Activated naive CD8-positive, alpha-beta T cell (primary cell): ENCODE measurements at regions not wholly inside any gene's neighbourhood (a gene's known extent, or its start where the extent isn't known, plus 50 kb on each side); places are given as distances from the start of the nearest gene placed in this dataset.

Experiments
- H3K27ac Mint-ChIP-seq: one replicate; pipeline ENCODE4 v1.8.0; 2021; ENCODE audit warnings: mixed read lengths
- H3K27me3 Mint-ChIP-seq: one replicate; pipeline ENCODE4 v1.8.0; 2021; ENCODE audit warnings: mixed read lengths
- H3K36me3 Mint-ChIP-seq: one replicate; pipeline ENCODE4 v1.8.0; 2021; ENCODE audit warnings: mixed read lengths
- H3K4me1 Mint-ChIP-seq: one replicate; pipeline ENCODE4 v1.8.0; 2021; ENCODE audit warnings: low read depth, mixed read lengths
- H3K4me3 Mint-ChIP-seq: one replicate; pipeline ENCODE4 v1.8.0; 2021; ENCODE audit warnings: mild to moderate bottlenecking, mixed read lengths
- H3K9me3 Mint-ChIP-seq: one replicate; pipeline ENCODE4 v1.8.0; 2021; ENCODE audit warnings: low read depth, mixed read lengths

DNA sequence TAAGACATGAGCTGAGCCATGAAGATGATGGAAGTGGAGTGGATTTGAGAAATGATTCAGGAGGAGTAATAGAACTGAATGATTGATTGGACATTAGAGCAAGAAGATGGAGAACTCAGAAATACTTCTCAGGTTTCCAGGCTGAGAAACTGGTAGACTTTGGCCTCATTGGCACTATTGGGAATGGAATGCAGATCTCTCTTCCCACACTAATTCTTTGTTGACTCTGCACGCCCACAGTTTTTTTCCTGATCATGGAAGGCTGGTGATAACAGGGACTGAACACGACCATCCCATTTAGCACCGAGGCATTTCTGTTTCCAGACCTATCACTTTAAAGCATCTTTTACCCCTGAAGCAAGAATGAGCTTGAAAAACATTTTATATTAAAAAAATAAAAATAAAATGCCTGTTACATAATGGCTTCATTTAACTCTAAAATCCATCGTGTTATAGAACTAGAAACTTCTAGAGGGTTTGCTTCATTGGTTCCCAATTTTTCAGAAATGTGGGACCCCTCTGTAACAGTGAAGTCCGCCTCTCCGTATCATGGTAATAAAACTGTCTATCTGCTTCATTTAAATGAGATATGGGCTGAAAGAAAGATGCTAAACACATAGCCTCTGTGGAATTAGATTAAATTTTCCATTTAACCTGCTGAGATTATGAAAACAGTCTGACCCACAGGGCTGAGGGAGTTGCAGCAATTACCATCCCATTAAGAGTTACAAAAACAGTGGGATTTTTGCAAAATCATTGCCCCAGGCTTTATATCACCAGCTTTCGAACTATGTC is 562.0 kb upstream of the CFAP20DC start:
- Mint-ChIP-seq H3K9me3 (peaks cover 7% of the 10 kb centered on the region), H3K27ac (no peak overlapping the region), H3K4me3 (no peak overlapping the region), H3K27me3 (no peaks in the 10 kb centered on the region), H3K4me1 (no peaks in the 10 kb centered on the region), H3K36me3 (no peaks in the 10 kb centered on the region)

DNA sequence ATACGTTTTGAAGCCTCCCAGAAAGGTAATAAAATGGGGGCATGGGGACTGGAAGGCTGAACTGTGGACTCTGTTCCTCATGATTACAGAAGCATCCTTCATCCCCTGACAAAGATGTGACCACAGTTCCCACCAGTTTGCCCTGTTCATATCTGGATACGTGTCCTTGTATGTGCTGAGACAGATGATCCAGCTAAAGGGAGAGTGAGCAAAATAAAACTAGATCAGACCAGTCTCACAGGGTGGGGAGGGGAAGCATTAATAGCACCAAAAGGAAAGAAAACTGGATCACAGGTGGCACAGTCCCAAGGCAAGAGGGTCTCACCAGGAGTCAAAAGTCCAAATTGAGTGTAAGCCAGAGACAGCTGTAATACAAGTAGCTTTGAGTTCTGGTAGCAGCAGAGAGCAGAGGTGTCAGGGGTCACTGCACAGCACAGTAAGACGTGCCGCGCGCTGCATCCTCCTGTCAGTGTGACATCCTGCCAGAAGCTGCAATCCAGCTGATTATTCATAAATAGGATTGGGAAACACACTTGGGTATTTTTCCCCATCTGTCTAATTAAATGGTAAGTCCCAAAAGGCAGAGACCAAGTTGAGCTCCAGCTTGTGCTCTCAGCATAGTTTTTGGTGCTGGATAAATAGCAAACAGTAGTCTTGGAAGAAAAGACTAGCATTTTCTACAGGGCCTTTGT is 560.0 kb upstream of the CFAP20DC start:
- no peak overlapping the region for H3K27ac Mint-ChIP-seq
- H3K4me3 Mint-ChIP-seq = no peak overlapping the region
- no peaks in the 10 kb centered on the region for H3K36me3 Mint-ChIP-seq
- H3K27me3 Mint-ChIP-seq = no peaks in the 10 kb centered on the region
- peaks cover 7% of the 10 kb centered on the region for H3K9me3 Mint-ChIP-seq
- no peaks in the 10 kb centered on the region for H3K4me1 Mint-ChIP-seq

DNA sequence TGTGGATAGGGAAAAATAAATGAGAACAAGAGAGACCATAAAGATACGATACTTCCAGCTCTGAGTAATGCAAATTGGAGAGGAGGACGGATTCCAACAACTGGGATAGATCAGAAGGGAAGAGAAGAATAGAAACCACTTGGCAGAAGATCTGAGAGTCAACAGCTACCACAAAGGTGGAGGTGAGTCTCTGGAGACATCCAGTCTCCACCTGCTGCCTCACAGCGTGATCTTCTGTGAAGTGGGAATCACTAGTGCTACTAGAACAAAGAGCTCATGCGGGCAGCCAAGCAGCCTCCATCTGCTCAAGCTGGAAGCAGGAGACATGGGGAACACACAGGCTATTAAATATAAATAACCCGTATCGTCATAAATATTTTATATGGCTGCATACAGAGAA is 558.5 kb upstream of the CFAP20DC start:
- Mint-ChIP-seq H3K27ac (no peak overlapping the region), H3K9me3 (peaks cover 7% of the 10 kb centered on the region), H3K36me3 (no peaks in the 10 kb centered on the region), H3K27me3 (no peaks in the 10 kb centered on the region), H3K4me3 (no peak overlapping the region), H3K4me1 (no peaks in the 10 kb centered on the region)

DNA sequence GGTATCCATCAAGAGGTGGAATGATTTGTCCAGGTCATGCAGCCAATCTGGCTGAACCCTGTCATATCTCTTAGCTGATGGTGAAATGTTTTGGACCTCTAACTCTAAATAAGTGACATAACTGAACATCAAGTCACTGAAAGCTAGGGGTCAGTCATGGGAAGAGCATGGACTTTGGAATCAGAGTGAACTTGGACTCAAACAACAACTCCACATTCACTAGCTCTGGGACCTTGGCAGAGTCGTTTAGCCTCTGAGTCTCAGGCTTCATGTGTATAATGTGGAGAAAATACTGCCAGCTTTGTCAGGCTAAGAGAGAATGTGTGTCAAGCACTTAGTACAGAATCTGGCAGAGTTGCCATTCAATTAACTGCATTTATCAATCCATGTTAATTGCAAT is 557.8 kb upstream of the CFAP20DC start:
- no peaks in the 10 kb centered on the region for H3K9me3 Mint-ChIP-seq
- H3K27me3 Mint-ChIP-seq = no peaks in the 10 kb centered on the region
- no peak overlapping the region for H3K4me3 Mint-ChIP-seq
- H3K36me3 Mint-ChIP-seq = no peaks in the 10 kb centered on the region
- no peak overlapping the region for H3K27ac Mint-ChIP-seq
- no peaks in the 10 kb centered on the region for H3K4me1 Mint-ChIP-seq

DNA sequence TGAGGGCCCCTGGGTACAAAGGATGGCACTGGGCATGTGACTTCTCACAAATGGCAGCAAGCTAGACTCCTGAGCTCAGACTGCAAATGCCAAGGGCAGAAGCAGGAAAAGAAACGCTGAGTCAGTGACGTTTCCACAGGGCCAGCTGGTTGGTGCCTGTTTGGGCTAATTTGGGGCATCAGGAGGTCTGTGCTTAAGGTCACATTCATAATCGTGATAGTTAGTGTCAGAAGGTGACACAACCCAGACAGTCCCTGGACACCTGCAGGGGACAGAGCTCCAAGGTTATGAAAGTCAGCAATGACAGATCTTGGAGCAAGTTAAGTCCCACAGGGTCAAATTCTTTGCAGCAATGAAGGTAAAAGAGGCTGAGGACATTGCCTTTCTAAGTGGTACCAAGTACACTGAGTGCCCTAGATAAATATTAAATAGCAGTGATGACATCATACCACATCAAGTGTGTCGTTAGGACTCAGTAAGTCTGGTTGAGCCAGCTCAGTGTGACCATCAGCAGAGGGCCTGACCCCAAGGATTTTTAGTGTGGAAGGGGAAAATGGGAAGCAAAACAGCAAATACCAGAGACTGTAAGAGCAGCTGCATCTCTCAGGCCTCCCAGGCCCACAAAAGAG is 556.9 kb upstream of the CFAP20DC start:
- Mint-ChIP-seq H3K4me3 (no peak overlapping the region), H3K36me3 (no peaks in the 10 kb centered on the region), H3K27ac (no peak overlapping the region), H3K27me3 (peaks cover 1% of the 10 kb centered on the region), H3K4me1 (no peaks in the 10 kb centered on the region), H3K9me3 (no peaks in the 10 kb centered on the region)

DNA sequence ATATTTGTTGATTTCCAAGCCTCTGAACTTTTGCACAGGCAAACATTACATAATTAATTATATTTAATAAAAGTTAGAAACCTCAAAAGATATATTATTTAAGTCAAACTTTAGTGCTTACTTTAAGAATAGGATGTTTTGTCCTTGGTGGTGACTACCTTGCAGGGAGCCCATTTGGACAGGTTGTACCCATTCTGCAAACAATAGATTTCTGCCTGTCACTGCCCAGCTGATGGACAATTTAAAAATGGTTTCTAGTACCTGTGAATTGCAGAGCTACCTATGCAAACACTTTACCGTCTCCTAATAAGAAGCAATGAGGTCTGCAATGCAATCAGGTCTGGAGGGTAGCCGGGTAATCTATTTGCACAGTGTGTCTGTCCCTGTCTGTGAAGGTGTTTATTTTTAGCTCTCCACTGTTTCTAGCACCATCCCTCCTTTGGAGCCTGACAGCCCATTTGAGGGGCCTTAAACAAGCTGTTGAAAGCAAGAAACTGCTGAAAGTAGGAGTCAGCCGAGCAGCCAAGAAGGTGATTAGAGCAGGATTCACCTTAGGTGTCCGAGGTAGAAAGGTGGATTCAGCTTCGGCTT is 556.2 kb upstream of the CFAP20DC start:
- Mint-ChIP-seq H3K36me3 (no peaks in the 10 kb centered on the region), H3K4me3 (no peak overlapping the region), H3K4me1 (no peaks in the 10 kb centered on the region), H3K27ac (no peak overlapping the region), H3K9me3 (no peaks in the 10 kb centered on the region), H3K27me3 (peaks cover 2% of the 10 kb centered on the region)

DNA sequence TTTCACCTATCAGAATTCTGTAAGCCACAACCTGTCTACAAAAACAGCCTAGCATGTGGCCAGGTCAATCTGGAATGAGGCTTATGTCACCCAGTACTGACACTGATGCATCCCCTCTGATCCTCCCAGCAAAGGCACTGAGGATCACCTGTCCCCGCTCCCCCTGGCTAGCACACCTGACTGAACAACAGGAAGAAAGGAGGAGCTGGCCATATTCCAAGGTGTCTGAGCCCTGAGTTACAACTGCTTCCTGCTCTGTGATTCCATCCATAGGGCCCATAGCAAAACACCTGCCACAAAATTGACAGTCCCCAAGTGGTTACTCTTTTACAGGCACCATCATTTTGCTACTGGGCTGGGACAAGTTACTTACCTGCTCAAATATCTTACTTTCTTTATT is 555.5 kb upstream of the CFAP20DC start:
- Mint-ChIP-seq H3K27me3 (peaks cover 2% of the 10 kb centered on the region), H3K36me3 (no peaks in the 10 kb centered on the region), H3K4me1 (no peaks in the 10 kb centered on the region), H3K9me3 (no peaks in the 10 kb centered on the region), H3K27ac (no peak overlapping the region), H3K4me3 (no peak overlapping the region)

DNA sequence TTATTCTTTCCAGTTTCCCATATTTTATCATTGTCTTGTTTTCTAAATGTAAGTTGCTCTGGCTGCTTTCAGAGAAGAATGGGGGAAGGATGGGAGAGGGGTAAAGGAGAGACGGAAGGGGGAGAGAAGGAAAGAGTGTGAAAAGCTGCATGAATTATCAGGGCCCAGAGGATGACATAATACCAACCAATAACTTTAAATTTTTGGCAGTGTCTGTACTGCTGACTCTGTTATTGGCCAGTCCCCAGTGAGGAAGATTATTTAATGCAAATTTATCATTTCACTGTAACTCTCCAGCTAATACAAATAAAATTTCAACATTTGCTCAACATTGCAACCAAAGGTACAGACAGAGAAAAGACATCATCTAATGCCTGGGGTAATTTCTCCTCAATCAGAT is 551.7 kb upstream of the CFAP20DC start:
- H3K36me3 Mint-ChIP-seq = no peaks in the 10 kb centered on the region
- H3K4me3 Mint-ChIP-seq = no peak overlapping the region
- H3K27ac Mint-ChIP-seq = no peak overlapping the region
- no peaks in the 10 kb centered on the region for H3K4me1 Mint-ChIP-seq
- peaks cover 2% of the 10 kb centered on the region for H3K27me3 Mint-ChIP-seq
- H3K9me3 Mint-ChIP-seq = no peaks in the 10 kb centered on the region

DNA sequence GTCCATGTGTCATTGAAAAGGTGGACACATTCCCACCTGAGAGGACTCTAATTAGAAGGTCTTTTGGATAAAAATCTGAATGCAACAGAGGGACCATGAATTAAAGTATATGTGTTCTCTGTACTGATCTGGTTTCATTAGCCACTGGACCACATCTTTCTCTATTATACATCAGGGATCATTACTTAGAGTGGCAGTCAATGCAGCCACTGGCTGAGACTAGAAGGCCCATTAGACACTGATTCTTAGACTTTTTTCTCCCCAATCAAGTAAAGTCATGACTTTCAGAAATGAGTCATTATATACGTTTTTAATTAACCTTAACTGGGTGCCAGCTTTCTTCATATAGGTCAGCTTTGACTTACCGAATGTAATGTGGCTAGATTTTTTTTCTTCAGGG is 550.8 kb upstream of the CFAP20DC start:
- H3K36me3 Mint-ChIP-seq = no peaks in the 10 kb centered on the region
- H3K9me3 Mint-ChIP-seq = no peaks in the 10 kb centered on the region
- H3K4me1 Mint-ChIP-seq = no peaks in the 10 kb centered on the region

DNA sequence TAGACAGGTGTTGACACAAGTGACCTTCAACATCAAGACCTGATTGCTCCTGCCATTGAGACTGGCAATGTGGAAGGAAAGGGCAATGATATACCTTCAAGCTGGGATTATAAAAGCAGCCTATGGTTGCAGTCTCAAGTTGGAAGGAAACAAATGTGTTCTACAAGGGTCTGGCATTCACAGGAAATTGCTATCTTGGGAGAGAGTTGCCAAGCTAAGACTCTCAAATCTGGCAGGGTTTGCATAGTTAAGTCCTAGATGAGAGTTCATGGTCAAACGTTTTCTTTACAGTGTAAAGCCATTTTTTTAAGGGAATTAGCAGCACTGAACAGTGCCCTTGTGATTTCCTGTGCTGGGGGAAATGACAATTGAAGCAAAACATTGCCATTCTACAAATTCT is 546.9 kb upstream of the CFAP20DC start:
- Mint-ChIP-seq H3K9me3 (no peaks in the 10 kb centered on the region), H3K4me3 (no peak overlapping the region), H3K36me3 (no peaks in the 10 kb centered on the region), H3K27me3 (peaks cover under 1% of the 10 kb centered on the region), H3K4me1 (no peaks in the 10 kb centered on the region), H3K27ac (no peak overlapping the region)

More for the DNA sequence above, 550.8 kb upstream of the CFAP20DC start:
- no peak overlapping the region for H3K27ac Mint-ChIP-seq
- H3K27me3 Mint-ChIP-seq = peaks cover 2% of the 10 kb centered on the region
- no peak overlapping the region for H3K4me3 Mint-ChIP-seq

DNA sequence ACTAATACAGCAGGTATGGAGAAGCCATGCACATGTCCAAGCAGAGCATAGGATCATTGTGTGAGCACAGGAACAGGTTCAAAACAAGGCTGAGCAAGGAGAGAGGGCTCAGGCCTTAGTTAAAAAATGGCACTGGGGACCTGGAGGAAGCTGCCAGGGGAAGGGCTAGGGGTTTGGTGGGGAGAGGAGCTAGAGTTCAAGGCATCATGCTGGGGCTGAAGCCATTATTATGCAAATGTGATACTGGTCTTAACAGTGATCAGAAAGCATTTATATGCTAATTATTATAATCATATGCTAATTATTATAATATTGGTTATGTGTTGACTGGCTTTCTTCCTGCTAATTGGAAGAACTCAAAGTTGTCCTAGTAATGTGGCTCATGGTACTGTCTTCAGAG is 546.0 kb upstream of the CFAP20DC start:
- Mint-ChIP-seq H3K4me3 (no peak overlapping the region), H3K27ac (no peak overlapping the region), H3K9me3 (no peaks in the 10 kb centered on the region), H3K27me3 (no peaks in the 10 kb centered on the region), H3K4me1 (no peaks in the 10 kb centered on the region), H3K36me3 (no peaks in the 10 kb centered on the region)

DNA sequence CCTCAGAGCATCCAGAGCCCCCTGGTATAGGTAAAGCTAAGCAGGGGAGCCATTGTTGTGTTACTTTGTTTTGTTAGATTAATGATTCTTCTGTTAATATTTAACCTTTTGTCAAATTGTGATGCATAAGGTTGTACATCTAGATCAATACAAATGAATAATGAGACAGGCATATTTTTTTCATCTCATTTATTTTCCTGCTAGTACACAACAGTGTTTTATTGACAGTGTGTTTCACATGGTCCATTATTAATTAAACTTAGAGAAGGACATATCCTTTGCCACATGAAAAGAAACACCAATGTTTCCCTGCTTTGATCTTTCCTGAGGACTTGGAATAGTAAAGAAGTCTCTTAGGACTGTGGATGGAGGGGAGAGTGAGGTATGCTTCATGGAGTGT is 543.6 kb upstream of the CFAP20DC start:
- no peak overlapping the region for H3K27ac Mint-ChIP-seq
- H3K4me1 Mint-ChIP-seq = no peaks in the 10 kb centered on the region
- H3K27me3 Mint-ChIP-seq = no peaks in the 10 kb centered on the region
- H3K4me3 Mint-ChIP-seq = no peak overlapping the region
- H3K36me3 Mint-ChIP-seq = peaks cover under 1% of the 10 kb centered on the region
- H3K9me3 Mint-ChIP-seq = no peaks in the 10 kb centered on the region

DNA sequence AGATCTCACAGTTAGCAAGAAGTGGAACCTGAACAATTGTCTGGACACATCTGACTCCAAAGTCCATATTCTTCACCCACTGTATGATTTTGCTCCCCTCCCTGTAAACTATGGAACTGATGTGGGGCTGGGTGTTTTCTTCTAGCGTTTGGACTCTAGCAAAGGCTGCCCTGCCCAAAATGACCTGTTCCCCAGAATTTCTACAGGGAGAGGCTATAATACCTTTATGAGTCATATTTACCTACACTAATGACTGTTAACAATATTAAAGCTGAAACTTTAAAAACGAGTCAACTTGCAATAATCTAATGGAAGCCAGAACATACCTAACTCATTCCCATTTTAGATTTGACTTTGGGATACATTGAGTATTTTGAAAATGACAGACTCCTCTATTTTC is 531.2 kb upstream of the CFAP20DC start:
- H3K4me1 Mint-ChIP-seq = no peaks in the 10 kb centered on the region
- peaks cover 11% of the 10 kb centered on the region for H3K9me3 Mint-ChIP-seq
- peaks cover 9% of the 10 kb centered on the region for H3K36me3 Mint-ChIP-seq
- H3K27ac Mint-ChIP-seq = no peak overlapping the region
- H3K4me3 Mint-ChIP-seq = no peak overlapping the region
- H3K27me3 Mint-ChIP-seq = no peaks in the 10 kb centered on the region

DNA sequence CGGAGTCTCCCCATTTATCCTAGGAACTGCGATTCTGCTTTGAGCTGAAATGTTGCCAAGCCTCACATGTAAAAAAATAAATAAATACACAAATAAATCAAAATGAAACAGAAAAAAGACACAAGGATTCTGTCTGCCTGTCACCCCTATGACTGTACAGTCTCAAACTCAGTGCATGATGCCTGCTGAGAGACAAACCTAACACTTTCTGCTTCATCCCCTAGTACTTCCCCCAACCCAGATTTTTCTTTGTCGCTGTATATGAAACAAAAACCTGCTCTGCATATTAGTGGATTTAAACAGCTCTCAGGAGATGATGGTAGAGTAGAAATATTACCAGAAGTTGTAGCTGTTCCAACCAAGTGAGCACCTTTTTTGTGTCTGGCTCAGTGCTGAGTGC is 530.7 kb upstream of the CFAP20DC start:
- Mint-ChIP-seq H3K27ac (no peak overlapping the region), H3K27me3 (no peaks in the 10 kb centered on the region), H3K4me3 (no peak overlapping the region), H3K36me3 (peaks cover 7% of the 10 kb centered on the region), H3K4me1 (peaks cover 1% of the 10 kb centered on the region), H3K9me3 (peaks cover 6% of the 10 kb centered on the region)

DNA sequence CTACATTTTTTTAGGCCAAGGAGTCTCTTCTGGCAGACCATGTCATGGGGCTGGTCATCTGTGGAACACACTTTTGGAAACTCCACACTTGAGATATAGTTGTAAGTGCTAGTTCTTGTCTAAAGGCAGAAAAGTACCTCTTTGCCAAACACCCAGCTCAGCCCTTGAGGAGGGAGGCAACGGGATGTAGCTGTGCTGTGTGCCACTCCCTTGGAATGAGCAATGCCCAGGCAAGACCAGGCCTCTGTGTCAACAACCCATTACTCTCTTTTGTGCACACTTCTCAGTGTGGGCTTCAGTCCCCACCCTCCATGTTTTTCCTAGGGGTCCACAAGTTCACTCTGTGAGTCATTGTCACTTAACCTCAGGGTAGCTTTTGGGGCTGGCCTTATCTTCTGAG is 528.3 kb upstream of the CFAP20DC start:
- Mint-ChIP-seq H3K4me3 (no peak overlapping the region), H3K27ac (no peak overlapping the region), H3K27me3 (no peaks in the 10 kb centered on the region), H3K9me3 (peaks cover 1% of the 10 kb centered on the region), H3K4me1 (peaks cover 4% of the 10 kb centered on the region), H3K36me3 (peaks cover 2% of the 10 kb centered on the region)
